Testis (tissue), 2 donors: ENCODE measurements at regions not wholly inside any gene's neighbourhood (a gene's known extent, or its start where the extent isn't known, plus 50 kb on each side); places are given as distances from the start of the nearest gene placed in this dataset.

Experiments used
- POLR2A ChIP-seq: fragments of 450-650 bp; IDR thresholded peaks from one replicate; pipeline ENCODE4 v1.6.1; 2017; ENCODE audit warnings: antibody characterized with exemption, mild to moderate bottlenecking, moderate library complexity
- TF ChIP-seq, protein P1 (sequence below), 3 experiments: fragments of 450-650 bp in 2 of 3; fragments of 200-600 bp in 1 of 3; sonication (generic) in 1 of 3; IDR thresholded peaks; one replicate each; pipeline ENCODE4 v1.5.1; 2016 to 2019; ENCODE audit warnings: antibody characterized with exemption in 3 of 3, mild to moderate bottlenecking in 2 of 3, moderate library complexity in 1 of 3

DNA sequence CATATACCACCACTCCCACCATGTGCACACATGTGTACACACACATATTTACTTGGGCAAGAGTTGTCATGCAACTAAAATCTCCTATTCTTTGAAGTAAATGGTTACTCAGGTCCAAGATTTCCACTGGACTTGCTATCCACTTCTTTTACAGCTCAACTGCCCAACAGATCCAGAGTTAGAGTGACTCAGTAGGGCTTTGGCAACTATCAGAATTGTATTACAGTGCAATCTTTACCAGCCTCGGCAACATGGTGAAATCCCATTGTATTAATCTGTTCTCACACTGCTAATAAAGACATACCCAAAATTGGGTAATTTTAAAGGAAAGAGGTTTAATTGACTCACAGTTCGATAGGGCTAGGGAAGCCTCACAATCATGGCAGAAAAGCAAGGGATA, 51.9 kb upstream of the ABLIM1 start:
- TF ChIP-seq, protein P1, sequence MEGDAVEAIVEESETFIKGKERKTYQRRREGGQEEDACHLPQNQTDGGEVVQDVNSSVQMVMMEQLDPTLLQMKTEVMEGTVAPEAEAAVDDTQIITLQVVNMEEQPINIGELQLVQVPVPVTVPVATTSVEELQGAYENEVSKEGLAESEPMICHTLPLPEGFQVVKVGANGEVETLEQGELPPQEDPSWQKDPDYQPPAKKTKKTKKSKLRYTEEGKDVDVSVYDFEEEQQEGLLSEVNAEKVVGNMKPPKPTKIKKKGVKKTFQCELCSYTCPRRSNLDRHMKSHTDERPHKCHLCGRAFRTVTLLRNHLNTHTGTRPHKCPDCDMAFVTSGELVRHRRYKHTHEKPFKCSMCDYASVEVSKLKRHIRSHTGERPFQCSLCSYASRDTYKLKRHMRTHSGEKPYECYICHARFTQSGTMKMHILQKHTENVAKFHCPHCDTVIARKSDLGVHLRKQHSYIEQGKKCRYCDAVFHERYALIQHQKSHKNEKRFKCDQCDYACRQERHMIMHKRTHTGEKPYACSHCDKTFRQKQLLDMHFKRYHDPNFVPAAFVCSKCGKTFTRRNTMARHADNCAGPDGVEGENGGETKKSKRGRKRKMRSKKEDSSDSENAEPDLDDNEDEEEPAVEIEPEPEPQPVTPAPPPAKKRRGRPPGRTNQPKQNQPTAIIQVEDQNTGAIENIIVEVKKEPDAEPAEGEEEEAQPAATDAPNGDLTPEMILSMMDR (IDR thresholded peaks at IDR 0.05) = no peak
- no peak for TF ChIP-seq POLR2A
